Putamen (tissue), 1 donor: ENCODE measurements at regions not wholly inside any gene's neighbourhood (a gene's known extent, or its start where the extent isn't known, plus 50 kb on each side); places are given as distances from the start of the nearest gene placed in this dataset.
A peak's percentile ranks its signal among the peaks of the same experiment; 100 is the strongest.

Experiments
- DNase-seq: peaks from one replicate; pipeline ENCODE4 v3.0.0-alpha.2; 2016; ENCODE audit warnings: low spot score

GRCh38 chr15:95972041-95972553, 358.4 kb upstream of the NR2F2 start:
- DNase-seq = no peak

- no peak for DNase-seq
Observed at GRCh38 chr15:95972812-95973211, 357.7 kb upstream of the NR2F2 start.

- no peak for DNase-seq
Observed at GRCh38 chr15:95973566-95974256, 356.8 kb upstream of the NR2F2 start.

- DNase-seq = no peak
Observed at GRCh38 chr15:95975212-95975611, 355.3 kb upstream of the NR2F2 start.

GRCh38 chr15:95979286-95979685, 351.2 kb upstream of the NR2F2 start:
- no peak for DNase-seq

- no peak for DNase-seq
Observed at GRCh38 chr15:95981209-95981608, 349.3 kb upstream of the NR2F2 start.

- DNase-seq = no peak
Observed at GRCh38 chr15:95987299-95987698, 343.2 kb upstream of the NR2F2 start.

GRCh38 chr15:95987886-95988573, 342.5 kb upstream of the NR2F2 start:
- DNase-seq = no peak

GRCh38 chr15:95988574-95988887, 342.0 kb upstream of the NR2F2 start:
- no peak for DNase-seq

- no peak for DNase-seq
Observed at GRCh38 chr15:95989392-95989791, 341.1 kb upstream of the NR2F2 start.

- DNase-seq = no peak
Observed at GRCh38 chr15:95990833-95991232, 339.7 kb upstream of the NR2F2 start.

- no peak for DNase-seq
Observed at GRCh38 chr15:95994418-95994817, 336.1 kb upstream of the NR2F2 start.

GRCh38 chr15:95995375-95996168, 334.9 kb upstream of the NR2F2 start:
- no peak for DNase-seq

- no peak for DNase-seq
Observed at GRCh38 chr15:95996494-95996893, 334.0 kb upstream of the NR2F2 start.

- no peak for DNase-seq
Observed at GRCh38 chr15:95998935-95999334, 331.6 kb upstream of the NR2F2 start.

- no peak for DNase-seq
Observed at GRCh38 chr15:96002890-96003859, 327.3 kb upstream of the NR2F2 start.

GRCh38 chr15:96005906-96006305, 324.6 kb upstream of the NR2F2 start:
- no peak for DNase-seq

GRCh38 chr15:96011136-96011535, 319.4 kb upstream of the NR2F2 start:
- no peak for DNase-seq

- no peak for DNase-seq
Observed at GRCh38 chr15:96014939-96015338, 315.6 kb upstream of the NR2F2 start.

- no peak for DNase-seq
Observed at GRCh38 chr15:96019114-96019513, 311.4 kb upstream of the NR2F2 start.

GRCh38 chr15:96020133-96020532, 310.4 kb upstream of the NR2F2 start:
- DNase-seq = peak; percentile 68

GRCh38 chr15:96020797-96021196, 309.7 kb upstream of the NR2F2 start:
- DNase-seq = no peak
